ENCODE measurements at regions not wholly inside any gene's neighbourhood (a gene's known extent, or its start where the extent isn't known, plus 50 kb on each side); places are given as distances from the start of the nearest gene placed in this dataset.

- TF ChIP-seq POLR2AphosphoS5 (IDR thresholded peaks at IDR 0.05; ENCODE audit: low read depth) = no peak
- TF ChIP-seq CTCF (conservative IDR thresholded peaks at IDR 0.05; ENCODE audit: low read depth in 2 of 2) = no peak
- no peak for TF ChIP-seq CREB1 (CRISPR knock-in tag; IDR thresholded peaks at IDR 0.05; ENCODE audit: low read depth)
- TF ChIP-seq EZH2 (IDR thresholded peaks at IDR 0.05; ENCODE audit: low read depth, unreplicated experiment) = no peak
- TF ChIP-seq, protein P1, sequence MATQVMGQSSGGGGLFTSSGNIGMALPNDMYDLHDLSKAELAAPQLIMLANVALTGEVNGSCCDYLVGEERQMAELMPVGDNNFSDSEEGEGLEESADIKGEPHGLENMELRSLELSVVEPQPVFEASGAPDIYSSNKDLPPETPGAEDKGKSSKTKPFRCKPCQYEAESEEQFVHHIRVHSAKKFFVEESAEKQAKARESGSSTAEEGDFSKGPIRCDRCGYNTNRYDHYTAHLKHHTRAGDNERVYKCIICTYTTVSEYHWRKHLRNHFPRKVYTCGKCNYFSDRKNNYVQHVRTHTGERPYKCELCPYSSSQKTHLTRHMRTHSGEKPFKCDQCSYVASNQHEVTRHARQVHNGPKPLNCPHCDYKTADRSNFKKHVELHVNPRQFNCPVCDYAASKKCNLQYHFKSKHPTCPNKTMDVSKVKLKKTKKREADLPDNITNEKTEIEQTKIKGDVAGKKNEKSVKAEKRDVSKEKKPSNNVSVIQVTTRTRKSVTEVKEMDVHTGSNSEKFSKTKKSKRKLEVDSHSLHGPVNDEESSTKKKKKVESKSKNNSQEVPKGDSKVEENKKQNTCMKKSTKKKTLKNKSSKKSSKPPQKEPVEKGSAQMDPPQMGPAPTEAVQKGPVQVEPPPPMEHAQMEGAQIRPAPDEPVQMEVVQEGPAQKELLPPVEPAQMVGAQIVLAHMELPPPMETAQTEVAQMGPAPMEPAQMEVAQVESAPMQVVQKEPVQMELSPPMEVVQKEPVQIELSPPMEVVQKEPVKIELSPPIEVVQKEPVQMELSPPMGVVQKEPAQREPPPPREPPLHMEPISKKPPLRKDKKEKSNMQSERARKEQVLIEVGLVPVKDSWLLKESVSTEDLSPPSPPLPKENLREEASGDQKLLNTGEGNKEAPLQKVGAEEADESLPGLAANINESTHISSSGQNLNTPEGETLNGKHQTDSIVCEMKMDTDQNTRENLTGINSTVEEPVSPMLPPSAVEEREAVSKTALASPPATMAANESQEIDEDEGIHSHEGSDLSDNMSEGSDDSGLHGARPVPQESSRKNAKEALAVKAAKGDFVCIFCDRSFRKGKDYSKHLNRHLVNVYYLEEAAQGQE (IDR thresholded peaks at IDR 0.05; ENCODE audit: unreplicated experiment) = no peak
- TF ChIP-seq ZNF114 (CRISPR knock-in tag; IDR thresholded peaks at IDR 0.05) = no peak
- TF ChIP-seq ZNF331 (CRISPR knock-in tag; IDR thresholded peaks at IDR 0.05; ENCODE audit: low read depth) = no peak
- TF ChIP-seq, protein P2, sequence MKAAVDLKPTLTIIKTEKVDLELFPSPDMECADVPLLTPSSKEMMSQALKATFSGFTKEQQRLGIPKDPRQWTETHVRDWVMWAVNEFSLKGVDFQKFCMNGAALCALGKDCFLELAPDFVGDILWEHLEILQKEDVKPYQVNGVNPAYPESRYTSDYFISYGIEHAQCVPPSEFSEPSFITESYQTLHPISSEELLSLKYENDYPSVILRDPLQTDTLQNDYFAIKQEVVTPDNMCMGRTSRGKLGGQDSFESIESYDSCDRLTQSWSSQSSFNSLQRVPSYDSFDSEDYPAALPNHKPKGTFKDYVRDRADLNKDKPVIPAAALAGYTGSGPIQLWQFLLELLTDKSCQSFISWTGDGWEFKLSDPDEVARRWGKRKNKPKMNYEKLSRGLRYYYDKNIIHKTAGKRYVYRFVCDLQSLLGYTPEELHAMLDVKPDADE (IDR thresholded peaks at IDR 0.05) = no peak
- TF ChIP-seq EZH2phosphoT487 (IDR thresholded peaks at IDR 0.05; ENCODE audit: unreplicated experiment) = no peak
- TF ChIP-seq STAT1 (IDR thresholded peaks at IDR 0.05; ENCODE audit: unreplicated experiment) = no peak
- TF ChIP-seq JUNB (IDR thresholded peaks at IDR 0.05; ENCODE audit: unreplicated experiment) = no peak
- no peak for TF ChIP-seq NANOG (IDR thresholded peaks at IDR 0.05; ENCODE audit: borderline replicate concordance)
- TF ChIP-seq ZNF462 (CRISPR knock-in tag; IDR thresholded peaks at IDR 0.05) = no peak
Observed at GRCh38 chr12:107894589-107894988, 120.1 kb downstream of the ASCL4 start.

All from GM23338 (cell line).